Glomerular visceral epithelial cell (primary cell): ENCODE measurements at regions not wholly inside any gene's neighbourhood (a gene's known extent, or its start where the extent isn't known, plus 50 kb on each side); places are given as distances from the start of the nearest gene placed in this dataset.
A peak's percentile ranks its signal among the peaks of the same experiment; 100 is the strongest.
"Not testable (repeated sequence)": the region's sequence is repeated elsewhere in the genome, so short reads cannot be mapped to it uniquely, and the experiment has no call there.

Source experiments
- DNase-seq: peaks from one replicate; pipeline ENCODE4 v3.0.0-alpha.2; 2016; ENCODE audit errors: extremely low spot score

DNA sequence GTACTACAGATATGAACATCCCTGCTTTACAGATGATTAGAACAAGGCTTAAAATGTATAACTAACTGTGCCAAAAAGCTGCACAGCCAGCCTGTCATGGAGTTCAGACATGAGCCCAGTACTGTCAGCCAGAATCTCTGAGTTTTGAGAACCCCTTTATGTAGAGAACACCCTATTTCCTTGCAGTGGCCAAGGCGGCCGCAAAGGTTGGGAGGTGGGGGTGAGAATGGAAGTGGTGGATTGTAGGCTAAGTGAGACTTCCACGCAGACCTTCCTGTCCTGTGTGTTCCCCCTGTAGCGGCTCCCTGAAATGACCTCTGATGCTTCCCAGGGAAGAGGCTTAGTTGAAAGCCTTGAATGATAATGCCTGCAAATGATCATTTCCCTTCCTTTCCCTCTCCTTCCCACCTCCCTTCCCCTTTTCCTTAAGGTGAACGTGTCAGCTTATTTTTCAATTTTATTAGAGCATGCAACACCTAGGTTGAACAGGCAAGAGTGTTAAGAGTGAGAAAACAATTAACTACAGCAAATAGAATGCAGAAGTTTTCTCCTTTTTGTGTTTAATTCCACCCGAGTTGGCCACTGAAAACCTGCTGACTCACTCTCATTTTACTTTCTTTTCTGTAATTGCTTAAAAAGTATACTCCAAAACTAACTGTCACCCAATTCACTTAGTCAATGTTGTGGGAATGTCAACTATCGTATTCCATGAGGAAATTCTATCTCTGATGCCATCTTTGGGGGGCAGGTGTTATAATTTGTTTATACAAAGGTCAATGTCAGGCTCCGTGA, 167.0 kb upstream of the EDNRB start:
- no peak for DNase-seq

DNA sequence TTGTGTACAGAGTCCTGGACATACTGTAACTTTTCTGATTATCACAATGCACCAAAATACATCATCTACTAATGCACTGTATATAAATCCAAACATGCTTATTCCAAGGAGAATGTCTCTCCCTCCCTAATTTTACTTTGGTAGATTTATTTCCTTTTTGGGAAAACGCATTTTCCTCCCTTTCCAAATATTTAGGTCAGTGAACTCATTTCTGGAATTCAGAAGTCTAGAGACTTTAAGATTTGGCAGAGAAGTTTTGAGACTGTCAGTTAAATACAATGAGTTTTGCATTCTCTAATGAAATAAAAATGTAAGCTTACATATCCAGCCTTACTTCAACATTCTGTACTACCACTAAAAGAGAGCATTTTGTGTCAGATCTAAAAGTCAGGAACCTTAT, 165.8 kb upstream of the EDNRB start:
- DNase-seq, result no peak

GRCh38 chr13:78078168-78078567, 159.5 kb upstream of the EDNRB start:
- DNase-seq, result no peak

DNA sequence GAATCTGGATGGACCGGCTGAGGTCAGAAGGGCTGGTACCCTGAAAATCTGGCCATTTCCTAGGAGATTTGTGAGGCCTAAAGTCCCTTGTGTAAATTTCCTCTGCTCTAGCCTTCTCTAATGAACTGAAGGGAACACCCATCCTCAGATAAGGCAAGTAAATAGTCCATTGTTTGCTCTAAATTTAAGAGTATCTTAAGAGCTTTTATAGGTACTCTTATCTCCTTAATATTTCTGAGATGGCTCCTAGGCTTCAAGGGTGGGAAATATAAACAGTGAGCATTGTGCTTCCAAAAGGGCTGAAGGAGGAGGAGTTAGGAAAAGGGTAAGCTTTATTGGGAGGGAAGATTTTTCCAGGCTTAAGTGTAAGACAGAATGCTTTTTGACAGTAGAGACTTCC, 148.7 kb upstream of the EDNRB start:
- DNase-seq, result no peak

DNA sequence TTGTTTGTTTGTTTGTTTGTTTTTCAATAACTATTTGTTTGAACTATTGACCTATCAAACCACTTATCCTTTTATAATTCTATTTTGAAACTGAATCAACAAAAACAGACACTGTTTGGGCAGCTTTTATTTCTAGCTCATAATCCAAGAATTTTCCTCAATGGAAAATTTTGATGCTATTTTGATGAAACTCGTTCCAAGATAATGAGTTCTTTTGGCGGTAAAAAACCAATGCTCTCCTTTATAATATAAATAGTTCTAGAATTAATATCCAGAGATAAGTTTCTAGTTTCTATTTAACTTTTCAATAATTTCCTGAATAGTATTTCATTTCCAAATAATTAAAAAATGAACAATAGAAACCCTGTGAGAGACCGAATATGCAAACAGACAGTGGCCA, 146.5 kb upstream of the EDNRB start:
- DNase-seq, result no peak

GRCh38 chr13:78061806-78062205, 143.2 kb upstream of the EDNRB start:
- no peak for DNase-seq

DNA sequence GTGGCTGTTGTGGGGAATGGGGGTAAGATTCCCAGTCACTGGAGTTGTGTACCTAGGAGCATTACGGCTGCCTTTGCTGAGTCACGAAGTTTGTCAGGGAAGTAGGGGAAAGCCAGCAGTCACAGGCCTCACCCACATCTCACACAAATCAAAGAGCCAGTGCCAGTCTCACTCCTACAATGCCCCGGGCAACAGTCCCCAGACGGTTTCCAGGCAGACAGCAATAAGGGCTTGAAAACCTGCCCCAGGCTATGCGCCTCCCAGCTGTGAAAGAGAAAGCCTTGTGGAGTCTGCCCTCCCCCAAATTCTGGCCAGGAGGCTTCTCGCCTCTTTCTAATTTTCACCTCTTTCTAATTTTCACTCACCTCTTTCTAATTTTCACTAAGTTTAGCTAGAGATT, 142.3 kb upstream of the EDNRB start:
- no peak for DNase-seq

DNA sequence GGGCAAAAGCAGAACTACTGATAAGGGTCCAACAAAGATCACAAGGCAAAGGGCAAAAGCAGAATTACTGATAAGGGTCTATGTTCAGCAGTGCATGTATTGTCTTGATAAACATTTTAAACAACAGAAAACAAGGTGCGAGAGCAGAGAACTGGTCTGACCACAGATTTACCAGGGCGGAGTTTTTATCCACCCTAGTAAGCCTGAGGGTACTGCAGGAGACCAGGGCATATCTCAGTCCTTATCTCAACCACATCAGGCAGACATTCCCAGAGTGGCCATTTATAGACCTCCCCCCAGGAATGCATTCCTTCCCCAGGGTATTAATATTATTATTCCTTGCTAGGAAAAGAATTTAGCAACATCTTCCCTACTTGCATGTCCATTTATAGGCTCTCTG, 138.2 kb upstream of the EDNRB start:
- DNase-seq, result not testable (repeated sequence)

DNA sequence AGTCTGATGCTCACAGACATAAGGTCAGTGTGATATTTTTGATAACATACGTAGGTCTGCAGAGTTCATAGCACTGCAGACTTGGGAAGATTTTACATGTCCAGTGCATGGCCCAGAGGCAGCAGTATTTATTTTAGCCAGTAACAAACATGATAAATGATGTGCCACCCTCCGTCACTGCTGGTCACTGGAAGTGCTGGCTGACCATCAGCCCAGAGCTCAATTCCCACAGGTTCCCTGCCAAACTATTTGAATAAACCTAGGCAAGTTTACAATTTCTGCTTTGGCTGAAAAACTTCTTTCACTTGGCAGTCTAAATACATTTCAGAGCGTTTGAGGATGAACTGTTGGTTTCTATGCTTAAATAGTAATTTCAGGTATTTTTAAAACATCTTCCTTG, 135.5 kb upstream of the EDNRB start:
- DNase-seq, result no peak

- DNase-seq, result no peak
These were observed 128.5 kb upstream of the EDNRB start for GRCh38 chr13:78047151-78047550.

- DNase-seq, result no peak
These were observed 127.7 kb upstream of the EDNRB start for GRCh38 chr13:78046331-78046730.

DNA sequence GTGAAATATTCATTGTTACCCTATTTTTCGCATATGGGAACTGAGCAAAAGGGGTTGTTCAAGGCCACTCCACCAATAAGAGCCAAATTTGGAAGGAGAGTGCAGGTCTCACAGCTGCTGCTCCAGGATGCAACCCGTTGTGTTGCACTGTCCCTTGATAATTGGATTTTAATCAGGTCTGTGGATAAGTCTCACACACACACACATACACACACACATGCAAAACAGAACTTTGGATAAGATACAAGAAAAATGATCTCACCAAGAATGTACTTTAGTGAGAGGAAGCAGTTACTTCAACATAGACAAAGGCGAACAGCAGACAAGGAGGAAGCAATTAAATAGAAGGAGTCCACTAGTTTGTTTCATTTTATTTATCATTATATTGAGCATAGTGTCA, 127.3 kb upstream of the EDNRB start:
- DNase-seq, result no peak

- DNase-seq, result not testable (repeated sequence)
These were observed 122.7 kb upstream of the EDNRB start for GRCh38 chr13:78041366-78041765.

DNA sequence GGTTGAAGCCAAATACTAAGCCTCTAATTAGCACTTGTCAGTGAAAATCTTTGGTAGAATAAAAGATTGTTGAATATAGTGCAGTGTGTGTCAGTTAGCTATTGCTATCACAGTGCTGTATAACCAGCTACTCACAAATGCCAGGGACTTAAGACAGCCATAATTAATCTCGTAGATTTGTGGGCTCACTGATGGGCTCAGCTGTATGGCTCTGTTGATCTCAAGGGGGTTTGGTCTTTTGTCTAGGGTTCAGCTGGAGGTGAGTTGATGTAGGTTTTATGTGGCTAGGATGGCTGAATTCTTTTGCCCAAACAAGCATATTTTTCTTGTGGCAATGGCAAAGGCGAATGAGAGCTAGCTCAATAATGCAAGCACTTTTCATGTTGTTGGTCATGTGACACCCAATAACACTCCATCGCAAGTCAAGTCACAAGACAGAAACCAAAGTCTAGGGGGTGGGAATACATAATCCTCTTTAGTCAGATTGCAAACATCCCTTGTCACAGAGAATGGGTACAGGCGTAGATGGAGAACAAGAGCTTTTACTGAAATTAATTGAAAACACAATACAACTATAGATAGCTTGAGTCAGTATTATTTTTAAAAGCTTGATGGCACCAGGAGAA, 121.7 kb upstream of the EDNRB start:
- no peak for DNase-seq

- no peak for DNase-seq
These were observed 118.2 kb upstream of the EDNRB start for GRCh38 chr13:78036841-78037240.

- DNase-seq, result no peak
These were observed 116.9 kb upstream of the EDNRB start for GRCh38 chr13:78035500-78035899.

DNA sequence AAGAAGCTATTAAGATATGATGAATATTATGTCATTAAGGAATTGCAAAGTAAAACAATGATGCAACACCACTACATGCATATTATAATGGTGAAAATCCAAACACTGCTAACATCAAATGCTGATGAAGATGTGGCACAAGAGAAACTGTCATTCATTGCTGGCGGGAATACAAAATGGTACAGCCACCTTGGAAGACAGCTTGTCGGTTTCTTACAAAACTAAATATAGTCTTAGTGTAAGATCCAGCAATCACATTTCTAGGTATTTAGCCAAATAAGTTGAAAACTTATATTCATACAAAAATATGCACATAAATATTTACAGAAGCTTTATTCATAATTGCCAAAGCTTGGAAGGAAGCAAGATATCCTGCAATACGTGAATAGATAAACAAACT, 114.9 kb upstream of the EDNRB start:
- no peak for DNase-seq

GRCh38 chr13:78032132-78032531, 113.5 kb upstream of the EDNRB start:
- DNase-seq, result no peak

GRCh38 chr13:78030341-78030896, 111.8 kb upstream of the EDNRB start:
- no peak for DNase-seq

DNA sequence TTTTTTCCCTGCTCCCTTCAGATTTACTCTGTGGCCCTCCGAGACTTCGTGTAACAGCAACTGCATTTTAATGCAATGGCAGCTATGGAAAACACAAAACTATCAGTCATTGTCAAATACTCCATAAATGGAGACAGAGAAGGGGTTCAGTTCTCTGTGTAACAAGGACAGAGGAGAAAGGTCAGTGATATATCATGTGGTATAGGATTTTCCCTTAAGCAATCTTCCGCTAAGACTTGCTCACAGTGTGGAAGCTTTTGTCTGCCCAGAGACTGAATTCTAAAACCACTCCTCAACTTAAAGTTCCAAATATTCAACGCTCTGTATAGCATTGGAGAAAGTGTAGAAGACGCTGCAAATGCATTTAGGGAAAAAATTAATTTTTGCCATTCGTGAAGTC, 111.3 kb upstream of the EDNRB start:
- DNase-seq, result no peak

DNA sequence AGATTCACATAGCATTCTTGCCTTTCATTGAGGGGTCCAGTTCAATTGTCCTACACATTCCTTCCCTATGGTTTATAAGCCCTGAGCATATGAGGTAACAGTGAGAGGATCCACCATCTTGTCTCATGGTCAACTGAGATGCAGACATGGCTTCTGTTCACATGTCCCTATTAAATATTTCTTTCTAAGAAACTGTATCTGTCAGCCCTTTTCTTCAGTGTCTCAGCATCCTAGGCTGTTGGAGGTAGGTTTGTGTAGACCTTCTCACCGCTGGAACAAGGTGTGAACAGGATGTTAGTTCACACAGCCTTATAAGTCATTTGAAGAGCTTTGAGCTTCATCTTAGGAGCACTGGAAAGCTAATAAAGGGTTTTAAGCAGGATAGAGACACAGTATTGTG, 110.3 kb upstream of the EDNRB start:
- DNase-seq, result no peak

DNA sequence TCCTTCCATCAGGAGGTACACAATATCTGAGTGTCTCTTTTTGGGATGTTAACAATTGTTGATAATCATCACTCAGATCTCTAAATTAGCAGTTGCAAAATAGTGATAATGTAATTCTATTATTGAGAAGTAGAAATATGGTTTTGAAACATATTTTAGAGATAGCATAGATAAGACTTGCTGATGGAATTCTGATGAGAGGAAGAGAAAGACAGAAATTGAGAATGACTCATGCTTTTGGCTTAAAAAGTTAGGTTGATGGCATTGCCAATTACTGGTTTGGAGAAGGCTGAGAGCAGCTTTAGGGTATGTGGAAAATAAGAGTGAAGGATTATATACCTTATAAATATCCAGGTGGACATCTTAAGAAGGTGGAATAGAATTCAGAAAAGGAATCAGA, 106.4 kb upstream of the EDNRB start:
- DNase-seq, result no peak

- peak; percentile 47 for DNase-seq
These were observed 103.7 kb upstream of the EDNRB start for GRCh38 chr13:78022164-78022877.
